Embryonic facial prominence (tissue), 1 donor: ENCODE measurements at regions not wholly inside any gene's neighbourhood (a gene's known extent, or its start where the extent isn't known, plus 50 kb on each side); places are given as distances from the start of the nearest gene placed in this dataset.

ENCODE experiments used
- DNase-seq: peaks from one replicate; pipeline ENCODE4 v3.0.0-alpha.2; 2016; ENCODE audit errors: extremely low spot score

DNA sequence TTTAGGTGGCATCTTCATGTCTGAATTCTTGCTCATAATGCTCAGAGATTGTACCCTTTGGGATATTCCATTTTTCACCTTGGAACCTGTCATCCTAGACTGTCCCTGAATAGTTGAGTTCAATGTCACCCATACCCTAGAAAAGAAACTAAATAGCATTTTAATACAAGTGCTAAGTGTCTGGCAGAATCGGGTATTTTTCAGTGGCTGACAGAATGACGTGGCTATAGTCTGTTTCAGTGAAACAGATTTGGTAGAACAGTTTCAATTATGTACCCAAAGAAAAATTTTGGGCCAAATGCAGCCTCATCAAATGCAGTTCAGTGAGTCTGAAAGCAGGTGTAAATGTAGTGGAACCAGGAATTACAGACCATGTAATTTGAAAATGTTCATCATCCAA is 1041.2 kb downstream of the DTWD2 start:
- no peak for DNase-seq

DNA sequence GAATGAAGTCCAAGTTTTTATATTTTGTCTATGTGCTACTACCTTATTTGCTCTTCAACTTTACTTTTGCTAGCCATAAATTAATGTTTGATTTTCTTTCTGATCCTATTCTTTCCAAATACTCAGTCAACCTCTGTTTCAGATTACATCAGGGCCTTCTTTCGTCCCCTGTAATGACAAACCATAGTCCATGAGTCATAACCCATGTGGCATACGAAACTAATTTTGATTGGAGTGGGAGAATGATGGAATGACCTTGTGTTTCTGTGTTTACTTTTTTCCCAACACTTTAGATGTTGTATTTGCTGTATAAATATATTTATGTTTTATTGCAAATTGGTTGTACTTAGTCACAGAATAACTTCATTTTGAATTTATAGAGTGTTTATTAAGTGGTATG is 1043.1 kb downstream of the DTWD2 start:
- DNase-seq: no peak

DNA sequence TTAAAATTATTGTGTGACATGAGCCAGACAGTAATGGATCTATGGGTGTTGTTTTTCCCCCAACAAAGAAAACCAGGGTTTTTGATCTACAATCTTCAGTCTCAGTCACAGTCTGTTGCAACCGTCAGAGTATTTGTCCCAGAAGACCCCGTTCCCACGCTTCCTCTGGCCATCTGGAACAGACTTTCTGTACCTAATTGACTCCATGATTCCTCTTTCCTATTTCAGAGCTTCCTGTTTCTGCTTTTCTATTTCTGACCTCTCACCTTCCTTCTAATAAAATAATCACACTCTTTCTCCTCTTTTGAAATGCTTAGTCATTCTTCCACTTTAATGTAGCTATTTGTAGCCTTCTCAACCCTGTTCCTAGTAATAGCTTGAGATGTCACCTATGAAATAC is 1044.8 kb downstream of the DTWD2 start:
- no peak for DNase-seq

DNA sequence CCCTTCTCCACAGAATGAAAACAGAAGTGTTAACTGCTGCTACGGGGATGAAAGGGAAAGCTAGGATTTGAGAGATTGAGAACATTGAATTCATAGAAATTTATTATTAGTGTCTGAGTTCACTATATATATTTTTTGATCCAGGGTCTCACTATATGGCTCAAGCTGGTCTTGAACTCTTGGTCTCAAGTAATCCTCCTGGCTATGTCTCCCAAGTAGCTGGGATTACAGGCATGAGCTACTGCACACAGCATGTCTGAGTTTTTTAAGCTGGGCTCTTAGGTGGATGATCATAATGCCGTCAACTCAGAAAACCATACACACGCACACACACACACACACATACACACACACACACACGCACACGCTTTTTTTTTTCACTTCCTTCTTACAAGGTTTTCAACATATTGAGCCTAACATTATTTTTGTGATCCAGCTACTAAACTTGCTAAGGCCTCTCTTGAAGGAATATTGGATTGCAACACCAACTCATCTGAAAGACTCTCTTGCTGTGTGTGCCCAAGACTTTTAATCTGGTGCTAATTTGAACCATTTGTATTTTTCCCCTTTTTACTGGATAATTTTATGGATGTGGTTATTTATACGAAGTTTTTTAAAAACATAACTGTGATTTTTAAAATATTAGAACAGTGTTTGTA is 1045.4 kb downstream of the DTWD2 start:
- no peak for DNase-seq

DNA sequence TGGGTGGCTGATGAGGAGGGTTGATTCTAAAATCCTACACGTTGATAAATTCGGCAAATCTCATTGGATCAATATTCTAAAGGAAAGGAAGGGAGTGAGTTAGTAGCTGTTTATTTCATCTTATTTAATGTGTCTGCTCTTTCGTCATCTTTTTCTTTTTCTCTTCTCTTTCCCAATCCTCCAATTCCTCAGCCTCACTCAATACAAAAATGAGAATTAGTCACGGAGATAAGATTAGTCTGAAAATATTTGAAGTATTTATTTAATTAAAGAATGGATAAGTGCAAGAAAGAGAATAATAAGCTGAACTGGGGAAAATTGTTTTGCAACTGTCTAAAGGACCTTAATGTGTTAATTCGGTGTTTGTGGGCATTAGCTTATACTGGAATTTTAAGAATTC is 1095.1 kb downstream of the DTWD2 start:
- no peak for DNase-seq

DNA sequence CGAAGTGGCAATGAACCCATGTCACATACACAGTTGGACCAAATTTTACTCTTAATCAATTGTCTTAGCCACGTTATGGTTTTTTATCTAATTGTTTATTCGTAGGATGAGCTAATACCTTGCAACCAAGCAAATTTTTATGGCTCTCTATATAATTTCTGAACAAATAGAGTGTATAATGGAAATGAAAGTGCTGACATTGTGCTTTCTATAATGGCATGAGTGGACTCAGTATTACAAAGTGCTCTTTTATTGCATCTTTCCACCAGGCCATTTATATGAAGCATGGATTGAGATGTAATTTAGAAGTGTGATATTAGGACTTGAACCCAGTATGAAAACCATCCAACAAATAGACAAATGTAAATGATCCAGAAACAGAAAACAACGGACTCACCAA is 1096.0 kb downstream of the DTWD2 start:
- no peak for DNase-seq

DNA sequence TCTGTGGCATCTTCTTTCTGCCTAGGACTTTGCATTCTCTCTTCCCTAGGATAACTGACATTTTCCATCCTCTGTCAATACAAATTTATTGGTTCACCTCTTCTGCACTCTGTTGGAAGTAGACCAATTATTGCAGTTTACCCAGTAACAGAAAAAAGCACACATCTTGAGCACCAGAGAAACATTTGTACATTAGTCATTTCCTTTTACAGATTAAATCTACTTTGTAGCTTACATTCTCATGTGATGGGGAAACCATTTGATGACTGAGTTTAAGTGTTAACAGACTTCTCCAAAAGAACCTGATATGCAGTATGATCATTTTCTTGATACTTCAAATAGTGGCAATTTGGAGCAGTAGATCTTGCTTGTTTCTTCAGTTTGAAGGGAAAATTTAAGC is 1098.8 kb downstream of the DTWD2 start:
- DNase-seq: no peak

DNA sequence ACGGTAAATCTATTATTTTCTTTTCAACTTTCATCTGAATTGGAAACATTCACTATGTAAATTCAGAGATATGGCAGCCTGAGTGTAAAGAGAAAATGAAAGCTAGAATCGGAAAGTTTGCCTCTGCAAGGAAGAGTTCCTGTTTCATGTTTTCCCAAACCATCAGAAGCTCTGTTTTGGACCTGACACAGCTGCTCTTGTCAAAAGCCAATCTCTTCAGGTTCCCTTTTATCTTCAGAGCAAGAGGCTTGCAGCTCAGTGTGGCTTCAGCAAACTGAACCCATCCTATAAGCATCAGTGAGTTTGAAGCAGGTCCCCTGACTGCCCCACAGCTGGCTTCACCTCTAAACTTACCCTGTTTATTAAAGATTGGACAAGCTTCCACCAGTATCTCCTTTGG is 1099.7 kb downstream of the DTWD2 start:
- no peak for DNase-seq

DNA sequence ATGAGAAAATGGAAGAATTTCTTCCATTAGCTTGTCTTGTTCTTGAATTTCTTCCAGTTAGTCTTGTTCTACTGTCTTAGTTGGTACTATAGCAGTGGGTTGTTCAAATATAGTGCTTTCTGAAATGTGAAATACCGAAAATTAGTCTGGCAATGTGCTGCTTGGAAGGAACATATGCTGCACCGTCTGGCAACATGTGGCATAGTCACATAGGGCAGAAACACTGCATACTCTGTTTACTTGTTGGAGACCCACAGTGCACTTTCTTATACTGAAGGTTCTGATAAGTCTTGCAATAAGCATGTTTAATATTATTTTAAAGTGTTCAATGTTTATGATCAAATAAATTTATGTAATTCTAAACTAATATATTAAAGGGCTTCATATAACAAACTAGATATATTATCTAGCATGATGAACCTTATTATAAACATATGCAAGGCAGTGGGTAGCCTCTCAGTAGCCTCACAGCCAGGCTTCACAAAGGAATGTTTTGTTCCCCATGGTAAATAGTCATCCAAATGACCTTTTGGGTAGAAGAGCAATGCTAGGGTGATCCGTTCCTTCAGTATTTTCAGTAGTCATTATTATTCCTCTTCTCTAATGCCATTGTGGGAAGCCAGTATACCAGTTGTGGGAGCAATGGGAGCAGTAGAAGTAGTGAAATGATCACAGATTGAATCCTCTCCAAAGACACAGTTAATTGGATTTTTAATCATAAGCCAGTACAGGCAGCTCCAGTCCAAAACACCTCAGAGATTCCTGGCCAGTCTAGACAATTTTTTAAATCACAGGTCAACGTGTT is 1106.7 kb downstream of the DTWD2 start:
- DNase-seq: no peak

DNA sequence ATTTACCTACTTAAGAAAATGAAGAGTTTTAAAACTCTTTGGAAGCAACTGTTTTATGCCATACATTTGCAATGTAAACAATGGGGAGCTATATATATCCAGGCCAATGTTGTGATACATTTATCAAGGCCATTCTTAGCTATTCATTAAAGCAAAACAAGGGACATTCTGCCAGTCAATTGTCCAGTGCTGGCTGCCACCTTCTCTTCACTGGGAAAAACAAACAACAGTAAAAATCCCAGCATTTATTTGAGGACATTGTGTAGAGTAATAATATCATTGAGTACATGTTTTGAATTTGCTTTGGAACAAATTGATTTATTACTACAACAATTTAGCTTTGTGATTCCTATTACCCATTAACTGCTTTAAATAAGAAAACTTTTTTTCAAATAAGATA is 1107.4 kb downstream of the DTWD2 start:
- no peak for DNase-seq

DNA sequence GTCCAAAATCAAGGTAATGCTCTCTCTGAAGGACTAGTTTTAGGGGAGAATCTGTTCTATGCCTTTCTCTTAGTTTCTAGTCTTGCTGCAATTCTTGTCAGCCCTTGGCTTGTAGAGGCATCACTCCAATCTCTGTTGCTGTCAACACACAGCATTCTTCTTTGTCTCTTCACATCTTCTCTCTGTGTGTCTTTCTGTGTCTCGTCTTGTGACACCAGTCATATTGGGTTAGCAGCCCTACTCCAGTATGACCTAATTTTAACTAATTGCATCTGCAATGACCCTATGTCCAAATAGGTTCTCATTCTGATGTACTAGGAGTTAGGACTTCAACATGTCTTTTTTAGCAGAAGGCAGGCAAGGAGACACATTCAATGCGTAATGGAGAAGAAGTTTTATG is 1110.6 kb downstream of the DTWD2 start:
- DNase-seq: no peak

DNA sequence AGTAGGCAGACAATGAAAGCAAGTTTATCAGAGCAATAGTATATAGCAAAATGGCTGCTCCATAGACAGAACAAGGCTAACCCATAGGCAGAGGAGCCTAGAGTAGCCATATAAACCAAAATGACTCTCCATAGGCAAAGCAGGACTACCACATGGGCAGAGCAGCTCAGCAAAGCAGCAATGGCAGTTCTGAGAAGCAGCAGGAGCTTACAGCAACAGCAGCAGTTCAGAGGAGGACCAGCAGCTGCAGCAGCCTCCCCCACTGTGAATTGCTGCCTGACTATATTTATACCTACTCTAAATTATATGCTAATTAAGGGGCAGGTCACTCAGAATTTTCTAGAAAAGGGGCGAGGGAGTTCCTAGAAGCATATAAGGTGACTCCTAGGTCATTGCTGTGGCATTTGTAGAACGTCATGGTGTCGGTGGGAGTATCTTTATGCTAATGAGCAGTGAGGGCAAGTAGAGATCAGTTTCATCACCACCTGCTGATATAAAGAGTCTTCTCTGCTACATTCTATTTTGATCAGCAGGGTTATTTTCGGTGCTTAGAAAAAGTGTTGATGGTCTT is 1115.5 kb downstream of the DTWD2 start:
- no peak for DNase-seq

DNA sequence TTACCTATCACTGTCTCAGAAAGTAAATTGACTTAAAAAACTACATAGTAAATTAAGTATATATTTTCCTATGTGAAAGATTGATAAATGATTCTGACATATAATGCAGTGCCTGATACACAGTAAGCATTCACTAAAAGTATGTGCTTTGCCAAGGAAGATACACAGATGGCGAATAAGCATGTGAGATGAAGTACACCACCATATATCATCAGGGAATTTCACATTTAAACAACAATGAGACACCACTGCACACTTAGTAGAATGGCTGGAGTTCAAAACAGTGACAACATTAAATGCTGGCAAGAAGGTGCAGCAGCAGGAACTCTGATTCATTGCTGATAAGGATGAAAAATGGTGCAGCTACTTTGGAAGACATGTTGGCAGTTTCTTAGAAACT is 1118.8 kb downstream of the DTWD2 start:
- no peak for DNase-seq

DNA sequence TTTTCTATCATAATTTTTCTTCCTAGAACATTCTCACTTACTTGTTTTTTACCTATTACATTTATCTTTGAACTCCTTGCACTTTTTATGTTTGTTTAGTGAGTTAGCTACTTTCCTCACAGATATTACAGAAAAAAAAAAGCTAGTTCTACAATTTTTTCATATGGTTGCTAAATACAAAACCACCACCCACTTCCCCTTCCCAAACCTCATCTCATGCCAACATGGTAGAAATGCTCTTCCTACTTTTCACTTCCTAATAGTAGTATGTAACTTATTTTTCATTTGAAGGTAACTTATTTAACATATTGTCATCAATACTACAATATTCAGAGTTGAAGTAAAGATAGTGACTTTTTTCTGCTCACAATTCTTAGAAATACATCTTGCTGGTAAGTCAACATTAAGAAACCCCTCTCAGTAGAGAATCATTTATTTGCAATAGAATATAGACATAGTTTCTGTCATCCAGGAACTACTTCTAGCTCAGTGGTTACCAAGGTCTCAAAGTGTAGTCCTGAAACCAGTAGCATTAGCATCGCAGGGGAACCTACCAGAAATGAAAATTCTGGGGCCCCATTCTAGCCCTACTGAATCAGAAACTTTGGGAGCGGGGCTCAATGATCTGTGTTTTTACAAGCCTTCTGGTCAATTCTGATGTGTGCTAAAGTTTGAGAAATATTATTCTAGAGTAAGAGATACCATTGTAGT is 1124.6 kb downstream of the DTWD2 start:
- DNase-seq: no peak

DNA sequence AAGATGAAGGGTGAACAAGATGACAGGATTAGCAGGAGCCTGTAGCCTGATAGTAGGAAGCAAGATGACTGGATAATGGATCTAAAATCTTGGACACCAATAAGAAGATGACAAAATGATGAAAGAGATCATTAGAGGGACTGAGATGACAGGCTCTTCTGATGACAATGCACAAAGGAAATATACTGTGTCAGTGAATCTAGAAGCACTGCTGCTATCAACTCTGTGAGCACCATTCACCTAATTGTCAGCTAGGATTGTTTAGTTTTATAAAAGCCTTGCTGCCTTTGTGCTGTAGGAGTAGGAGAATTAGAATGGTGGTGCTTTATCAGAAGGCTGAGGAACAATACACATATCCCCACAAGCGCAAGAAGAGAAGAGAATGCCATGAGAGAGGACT is 1127.8 kb downstream of the DTWD2 start:
- no peak for DNase-seq

DNA sequence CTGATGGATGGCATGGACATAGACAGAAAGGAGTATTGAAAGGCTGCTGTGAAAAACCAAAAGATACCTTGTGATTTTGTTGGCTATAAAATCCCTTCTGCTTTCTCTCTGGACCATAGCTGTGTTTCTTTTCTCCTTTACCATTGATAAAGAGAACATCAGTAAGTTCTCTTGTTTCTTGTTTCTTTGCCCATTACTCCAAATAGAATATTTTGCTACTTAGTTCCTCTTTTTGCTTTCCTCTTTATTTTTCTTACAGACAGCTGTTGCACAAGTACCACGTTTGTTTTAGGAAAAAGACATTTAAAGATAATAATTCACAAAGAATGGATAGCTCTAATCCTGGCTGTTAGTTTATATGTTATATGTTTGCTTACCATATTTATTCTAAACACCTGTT is 1129.2 kb downstream of the DTWD2 start:
- no peak for DNase-seq

DNA sequence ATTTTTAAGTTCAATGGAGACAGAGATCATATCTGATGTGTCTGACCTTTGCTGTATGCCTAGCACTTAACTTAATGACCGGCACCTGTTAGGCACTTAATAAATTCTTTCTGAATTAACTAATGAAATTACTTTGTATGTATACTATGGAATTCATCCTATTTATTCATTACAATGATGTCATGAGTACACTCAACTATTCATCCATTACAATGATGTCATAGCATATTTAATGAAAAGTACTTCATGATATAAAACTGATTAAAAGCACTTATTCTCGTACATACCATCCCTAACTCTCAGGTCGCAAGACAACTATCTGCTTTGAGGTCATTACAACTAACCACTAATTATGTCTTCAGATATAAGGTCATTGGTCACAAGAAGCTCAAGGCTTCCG is 1131.6 kb downstream of the DTWD2 start:
- DNase-seq: no peak

DNA sequence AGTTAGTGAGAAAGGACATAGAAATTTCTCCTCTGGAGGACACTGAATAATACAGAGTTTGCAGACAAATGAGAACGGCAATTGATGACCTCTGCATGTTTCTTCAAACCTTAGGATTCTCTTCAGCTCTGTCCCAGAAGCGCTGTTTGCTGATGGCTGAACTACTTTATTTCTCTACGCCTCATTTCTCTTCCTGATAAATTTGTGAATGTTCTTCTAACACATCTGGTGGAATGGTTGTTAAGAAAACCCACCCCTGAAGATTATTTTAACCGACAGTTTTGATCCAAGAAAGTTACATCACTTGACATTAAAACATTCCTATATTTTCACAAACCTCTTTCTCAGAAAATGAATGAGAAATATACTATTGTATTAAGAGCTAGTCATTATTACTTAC is 1150.6 kb downstream of the DTWD2 start:
- no peak for DNase-seq

DNA sequence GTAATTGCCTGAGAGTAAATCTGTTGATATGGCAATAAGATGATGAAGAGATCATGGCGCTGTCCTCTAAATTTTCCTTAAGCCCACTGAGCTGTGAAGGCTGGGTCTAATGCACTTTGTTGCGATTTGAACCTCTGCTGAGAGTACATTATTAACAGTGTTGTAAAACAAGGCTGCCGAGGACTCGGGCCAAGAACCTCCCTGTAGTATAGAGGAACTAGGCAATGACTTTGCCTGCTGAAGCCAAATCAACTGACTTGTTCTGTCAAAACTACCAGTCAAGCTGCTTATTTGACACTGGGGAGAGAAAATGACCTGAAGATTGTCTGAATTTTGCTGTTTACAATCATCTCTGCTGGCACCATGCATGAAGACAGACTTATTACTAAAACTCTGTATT is 1154.7 kb downstream of the DTWD2 start:
- no peak for DNase-seq

DNA sequence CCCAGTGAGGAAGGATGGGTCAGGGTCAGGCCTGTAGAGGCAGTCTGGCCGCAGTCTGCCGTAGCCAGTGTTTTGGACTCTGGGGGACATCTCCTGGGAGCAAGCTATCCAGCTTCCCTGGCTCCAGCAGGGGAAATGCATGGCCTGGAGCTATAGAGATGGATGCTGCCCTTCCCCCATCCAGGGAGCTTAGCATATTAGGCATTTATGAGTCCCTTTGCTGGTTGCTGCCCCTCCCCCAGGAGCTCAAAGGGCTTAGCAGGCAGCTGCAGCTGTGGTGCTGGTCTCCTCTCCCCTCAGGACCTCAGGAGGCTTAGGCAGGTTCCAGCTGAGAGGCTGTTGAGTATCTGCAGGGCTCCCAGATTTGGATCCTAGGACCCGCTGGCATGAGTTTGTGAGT is 1158.7 kb downstream of the DTWD2 start:
- DNase-seq: no peak

DNA sequence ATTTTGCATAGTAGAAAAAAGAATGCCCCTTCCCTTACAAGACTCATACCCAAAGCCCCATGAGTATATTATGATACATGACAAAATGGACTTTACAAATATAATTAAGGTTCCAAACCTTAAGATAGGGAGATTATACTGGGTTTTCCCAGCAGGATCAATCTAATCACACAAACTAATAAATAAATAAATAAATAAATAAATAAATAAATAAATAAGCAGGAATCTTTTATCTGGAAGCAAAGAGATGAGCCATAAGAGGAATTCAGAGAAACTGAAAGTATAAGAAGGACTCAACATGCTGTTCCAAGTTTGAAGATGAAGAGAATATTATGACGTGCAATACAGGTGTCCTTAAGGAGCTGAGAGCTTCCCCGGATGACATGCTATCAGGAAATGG is 1174.5 kb downstream of the DTWD2 start:
- no peak for DNase-seq

DNA sequence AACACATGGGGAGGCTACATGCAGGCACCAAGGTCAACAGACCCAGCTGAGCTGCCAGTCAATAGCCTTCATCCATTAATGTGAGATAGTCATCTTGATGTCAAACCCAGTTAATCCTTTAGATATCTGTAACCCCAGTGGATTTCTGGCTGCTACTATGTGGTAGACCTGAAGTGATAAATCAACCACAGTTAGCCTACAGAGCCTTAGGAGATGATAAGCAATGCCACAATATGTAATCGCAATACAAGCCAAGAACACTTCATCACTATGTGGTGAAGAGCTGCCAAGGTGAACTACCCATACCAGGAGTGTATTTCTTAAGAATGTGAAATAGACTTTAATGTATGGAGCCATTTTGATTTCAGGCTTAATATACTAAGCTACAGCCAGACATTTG is 1175.5 kb downstream of the DTWD2 start:
- no peak for DNase-seq

DNA sequence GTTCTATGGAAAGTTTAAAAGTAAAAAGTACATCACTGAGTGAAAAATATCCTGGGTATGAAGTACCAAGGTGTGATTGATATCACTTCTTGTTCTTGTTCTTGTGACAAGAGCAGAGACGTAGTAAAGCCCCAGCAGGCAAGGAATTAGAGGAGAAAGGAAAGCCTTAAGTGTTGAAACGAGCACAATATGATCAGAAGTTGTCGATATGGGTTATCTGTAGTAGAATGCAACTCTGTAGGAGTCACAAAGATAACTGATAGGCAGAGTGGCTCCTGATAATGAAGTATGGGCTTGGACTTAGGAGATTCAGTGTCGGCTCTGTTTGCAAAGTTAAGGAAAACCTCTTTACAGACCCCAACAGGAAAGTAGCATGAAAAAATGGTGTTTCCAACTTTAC is 1179.1 kb downstream of the DTWD2 start:
- DNase-seq: no peak
